ENCODE measurements at regions not wholly inside any gene's neighbourhood (a gene's known extent, or its start where the extent isn't known, plus 50 kb on each side); places are given as distances from the start of the nearest gene placed in this dataset.

DNA sequence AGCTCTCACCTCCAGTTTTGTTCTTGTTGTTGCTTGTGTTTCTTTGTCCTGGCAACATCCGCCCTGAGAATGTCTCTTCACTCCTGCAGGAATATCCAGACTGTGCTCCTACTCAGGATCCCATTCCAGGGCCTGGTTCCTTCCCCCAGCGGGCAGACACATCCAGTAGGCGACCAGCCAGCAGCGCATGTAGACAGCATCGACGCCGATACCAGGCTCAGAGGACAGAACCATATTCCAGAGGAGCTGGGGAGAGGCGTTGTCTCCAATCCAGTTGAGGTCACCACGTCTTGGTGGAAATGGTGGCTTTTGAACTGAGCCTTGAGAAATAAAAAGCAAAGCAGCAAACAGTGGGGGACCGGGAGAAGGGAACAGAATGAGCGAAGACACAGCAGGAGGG lies 114.6 kb upstream of the THBS2 start:
- Histone ChIP-seq H3K27me3 (ENCODE audit: control insufficient read depth in 3 of 3, insufficient read depth in 3 of 3, low read length in 2 of 3) (no peaks in the 10 kb centered on the region), H3K9me3 (ENCODE audit: control insufficient read depth in 4 of 4, insufficient read depth in 3 of 4, low read length in 3 of 4) (peaks cover 0 to 10% (median 0%) of the 10 kb centered on the region in 4 donors), H3K9ac (ENCODE audit: insufficient read depth in 1 of 2, low read length in 2 of 2) (no peak overlapping the region), H3K27ac (ENCODE audit: low read depth in 1 of 2, low read length in 1 of 2) (no peak overlapping the region), H3K4me1 (ENCODE audit: control insufficient read depth in 5 of 5, insufficient read depth in 5 of 5, low read length in 5 of 5) (peaks cover 0 to 5% (median 0%) of the 10 kb centered on the region in 5 donors), H3K36me3 (ENCODE audit: control insufficient read depth in 4 of 4, insufficient read depth in 4 of 4, low read length in 4 of 4) (no peaks in the 10 kb centered on the region), H3K4me3 (no peak overlapping the region)
- no peak for DNase-seq
- ATAC-seq (ENCODE audit: insufficient read depth, low FRiP score): no peak
- no peak for TF ChIP-seq CTCF (IDR thresholded peaks at IDR 0.05; ENCODE audit: control extremely low read depth, extremely low read depth)
- WGBS, 2 donors: 92 to 93% methylated on average over 11 of the region's 11 CpGs

GRCh38 chr6:169367507-169367906 lies 113.9 kb upstream of the THBS2 start:
- Histone ChIP-seq H3K9ac (ENCODE audit: insufficient read depth in 1 of 2, low read length in 2 of 2) (no peak overlapping the region), H3K36me3 (ENCODE audit: control insufficient read depth in 4 of 4, insufficient read depth in 4 of 4, low read length in 4 of 4) (no peaks in the 10 kb centered on the region), H3K27me3 (ENCODE audit: control insufficient read depth in 3 of 3, insufficient read depth in 3 of 3, low read length in 2 of 3) (no peaks in the 10 kb centered on the region), H3K27ac (ENCODE audit: low read depth in 1 of 2, low read length in 1 of 2) (no peak overlapping the region), H3K4me1 (ENCODE audit: control insufficient read depth in 5 of 5, insufficient read depth in 5 of 5, low read length in 5 of 5) (peaks cover 0 to 5% (median 0%) of the 10 kb centered on the region in 5 donors), H3K9me3 (ENCODE audit: control insufficient read depth in 4 of 4, insufficient read depth in 3 of 4, low read length in 3 of 4) (peaks cover 0 to 10% (median 0%) of the 10 kb centered on the region in 4 donors), H3K4me3 (no peak overlapping the region)
- no peak for TF ChIP-seq CTCF (IDR thresholded peaks at IDR 0.05; ENCODE audit: control extremely low read depth, extremely low read depth)
- ATAC-seq (ENCODE audit: insufficient read depth, low FRiP score): no peak
- DNase-seq: no peak
- 88 to 90% methylated on average over 7 of the region's 7 CpGs for WGBS, 2 donors

DNA sequence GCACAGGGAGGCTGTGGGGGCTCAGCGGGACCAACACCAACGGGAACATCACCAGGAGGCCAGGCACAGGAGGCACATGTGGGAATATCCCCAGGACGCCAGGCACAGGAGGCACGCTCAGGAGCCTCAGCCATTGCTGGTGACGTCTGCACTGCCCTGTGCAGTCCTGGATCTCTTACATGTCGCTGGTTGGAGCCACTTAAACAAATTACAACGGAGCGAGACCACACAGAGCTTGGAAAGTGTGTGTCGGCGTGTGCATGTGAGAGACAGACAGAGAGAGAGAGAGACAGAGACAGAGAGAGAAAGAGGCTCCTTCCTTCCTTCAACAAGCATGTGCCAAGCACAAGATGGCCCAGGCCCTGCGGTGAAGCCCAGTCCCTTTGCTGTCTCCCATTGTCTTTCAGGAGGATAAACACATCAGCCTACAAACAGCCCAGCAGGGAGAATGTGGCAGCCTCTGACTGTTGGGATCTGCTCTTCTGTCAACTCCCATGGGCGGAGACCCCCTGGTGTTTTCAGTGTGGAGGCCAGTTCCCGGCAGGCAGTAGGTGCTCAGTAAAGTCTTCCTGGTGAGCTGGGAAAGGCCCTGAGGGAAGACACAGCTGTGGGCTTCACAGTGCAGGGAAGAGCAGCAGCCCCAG lies 112.7 kb upstream of the THBS2 start:
- WGBS, 2 donors: 92 to 94% methylated on average over 13 of the region's 13 CpGs
- TF ChIP-seq CTCF (IDR thresholded peaks at IDR 0.05; ENCODE audit: control extremely low read depth, extremely low read depth): no peak
- no peaks in the 10 kb centered on the region for H3K36me3 ChIP-seq (ENCODE audit: control insufficient read depth in 4 of 4, insufficient read depth in 4 of 4, low read length in 4 of 4)
- H3K4me1 ChIP-seq (ENCODE audit: control insufficient read depth in 5 of 5, insufficient read depth in 5 of 5, low read length in 5 of 5): peaks cover 0 to 1% (median 0%) of the 10 kb centered on the region in 5 donors
- no peak overlapping the region for H3K4me3 ChIP-seq
- no peaks in the 10 kb centered on the region for H3K27me3 ChIP-seq (ENCODE audit: control insufficient read depth in 3 of 3, insufficient read depth in 3 of 3, low read length in 2 of 3)
- H3K9me3 ChIP-seq (ENCODE audit: control insufficient read depth in 4 of 4, insufficient read depth in 3 of 4, low read length in 3 of 4): peaks cover 0 to 10% (median 0%) of the 10 kb centered on the region in 4 donors
- DNase-seq (no peak), ATAC-seq (ENCODE audit: insufficient read depth, low FRiP score) (no peak)
- no peak overlapping the region for H3K9ac ChIP-seq (ENCODE audit: insufficient read depth in 1 of 2, low read length in 2 of 2)
- no peak overlapping the region for H3K27ac ChIP-seq (ENCODE audit: low read depth in 1 of 2, low read length in 1 of 2)
